ENCODE measurements at regions not wholly inside any gene's neighbourhood (a gene's known extent, or its start where the extent isn't known, plus 50 kb on each side); places are given as distances from the start of the nearest gene placed in this dataset.

DNA sequence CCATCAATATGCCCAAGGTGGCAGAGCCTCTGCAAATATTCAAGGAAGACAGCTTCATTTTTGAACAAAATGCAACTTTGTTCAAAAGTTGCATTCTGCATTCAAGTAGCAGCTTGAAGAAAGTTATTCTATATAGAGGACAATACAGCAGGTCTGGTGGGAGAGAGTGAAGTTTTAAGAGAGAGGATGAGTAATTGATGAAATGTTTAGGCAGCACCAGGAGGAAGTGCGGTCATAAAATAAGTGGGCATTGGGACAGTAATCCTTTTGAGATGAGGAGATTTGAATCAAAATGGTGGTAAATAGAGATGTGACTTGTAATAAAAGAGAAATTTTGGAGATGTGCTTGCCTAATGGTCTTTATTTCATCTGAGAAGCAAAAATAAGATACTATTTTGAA, 607.3 kb upstream of the ZNF385D start:
- H3K4ac ChIP-seq (ENCODE audit: low read depth, low read length) = no peak overlapping the region
- no CpG with 5 or more reads among the region's 1 CpG for WGBS (ENCODE audit: extremely low coverage, insufficient read length, low lambda C conversion rate)
- no peaks in the 10 kb centered on the region for H3K23me2 ChIP-seq (ENCODE audit: insufficient read length, low read depth, low read length, poor library complexity, severe bottlenecking)
- H2AFZ ChIP-seq (ENCODE audit: low read length) = no peak overlapping the region
- Mint-ChIP-seq H3K9me3 (no peaks in the 10 kb centered on the region), H3K4me3 (no peak overlapping the region), H3K27ac (no peak overlapping the region), H3K27me3 (ENCODE audit: low read depth) (no peaks in the 10 kb centered on the region; the same call in none of the 2 replicates), H3K4me1 (no peaks in the 10 kb centered on the region), H3K36me3 (ENCODE audit: insufficient read depth in 1 of 3, low read depth in 3 of 3) (no peaks in the 10 kb centered on the region)
- no peak overlapping the region for H4K8ac ChIP-seq (replicated peaks; ENCODE audit: insufficient read length, low read depth, low read length)
- no peak overlapping the region for H2BK5ac ChIP-seq (ENCODE audit: insufficient read length, low read length)
- H4K20me1 ChIP-seq (ENCODE audit: control insufficient read depth, insufficient read depth, insufficient read length) = no peaks in the 10 kb centered on the region
- no peak overlapping the region for H3K14ac ChIP-seq (ENCODE audit: insufficient read depth, low read length)
- no peak overlapping the region for H3K23ac ChIP-seq (ENCODE audit: insufficient read length, low read depth, low read length)
- H4K5ac ChIP-seq (ENCODE audit: insufficient read length, low read depth, low read length) = no peak overlapping the region
- no peaks in the 10 kb centered on the region for H3K4me1 ChIP-seq (ENCODE audit: insufficient read depth, low read length)
- no peaks in the 10 kb centered on the region for H3K27me3 ChIP-seq (ENCODE audit: insufficient read depth, low read length)
- H2BK15ac ChIP-seq (ENCODE audit: low read depth, low read length) = no peak overlapping the region
- no peak overlapping the region for H3T11ph ChIP-seq (ENCODE audit: low read length)
- no peak overlapping the region for H3K56ac ChIP-seq (ENCODE audit: insufficient read length, low read depth, low read length)
- no peaks in the 10 kb centered on the region for H3K79me1 ChIP-seq (ENCODE audit: insufficient read depth, low read depth, low read length, poor library complexity, severe bottlenecking)
- H2BK120ac ChIP-seq (ENCODE audit: low read depth, low read length, poor library complexity, severe bottlenecking) = no peak overlapping the region
- no peak overlapping the region for H2BK12ac ChIP-seq (ENCODE audit: insufficient read length, low read depth, low read length)
- TF ChIP-seq, protein P1, sequence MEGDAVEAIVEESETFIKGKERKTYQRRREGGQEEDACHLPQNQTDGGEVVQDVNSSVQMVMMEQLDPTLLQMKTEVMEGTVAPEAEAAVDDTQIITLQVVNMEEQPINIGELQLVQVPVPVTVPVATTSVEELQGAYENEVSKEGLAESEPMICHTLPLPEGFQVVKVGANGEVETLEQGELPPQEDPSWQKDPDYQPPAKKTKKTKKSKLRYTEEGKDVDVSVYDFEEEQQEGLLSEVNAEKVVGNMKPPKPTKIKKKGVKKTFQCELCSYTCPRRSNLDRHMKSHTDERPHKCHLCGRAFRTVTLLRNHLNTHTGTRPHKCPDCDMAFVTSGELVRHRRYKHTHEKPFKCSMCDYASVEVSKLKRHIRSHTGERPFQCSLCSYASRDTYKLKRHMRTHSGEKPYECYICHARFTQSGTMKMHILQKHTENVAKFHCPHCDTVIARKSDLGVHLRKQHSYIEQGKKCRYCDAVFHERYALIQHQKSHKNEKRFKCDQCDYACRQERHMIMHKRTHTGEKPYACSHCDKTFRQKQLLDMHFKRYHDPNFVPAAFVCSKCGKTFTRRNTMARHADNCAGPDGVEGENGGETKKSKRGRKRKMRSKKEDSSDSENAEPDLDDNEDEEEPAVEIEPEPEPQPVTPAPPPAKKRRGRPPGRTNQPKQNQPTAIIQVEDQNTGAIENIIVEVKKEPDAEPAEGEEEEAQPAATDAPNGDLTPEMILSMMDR (conservative IDR thresholded peaks at IDR 0.05) = no peak
- no peak overlapping the region for H2AK5ac ChIP-seq (ENCODE audit: insufficient read length, low read length)
- no peak overlapping the region for H3K9ac ChIP-seq (ENCODE audit: extremely low read depth, insufficient read length, low read length)
- no peak overlapping the region for H2BK20ac ChIP-seq (ENCODE audit: low read depth, low read length, poor library complexity, severe bottlenecking)
- H3K4me2 ChIP-seq (ENCODE audit: insufficient read depth, insufficient read length, low read length) = no peak overlapping the region
- no peak overlapping the region for H3K18ac ChIP-seq (ENCODE audit: insufficient read length, low read depth, low read length)
- H3K79me2 ChIP-seq (ENCODE audit: insufficient read depth, low read length) = no peaks in the 10 kb centered on the region
- no peak overlapping the region for H4K91ac ChIP-seq (ENCODE audit: insufficient read length, low read depth, low read length)
- H3K27ac ChIP-seq (ENCODE audit: insufficient read length, low read depth, low read length) = no peak overlapping the region
- no peaks in the 10 kb centered on the region for H3K9me3 ChIP-seq (ENCODE audit: control insufficient read depth, low read depth, low read length)
- DNase-seq = no peak
